PC-3 (cell line): ENCODE measurements at regions not wholly inside any gene's neighbourhood (a gene's known extent, or its start where the extent isn't known, plus 50 kb on each side); places are given as distances from the start of the nearest gene placed in this dataset.

Experiments
- ATAC-seq: fragments of 200-7000 bp; cut with Tn5 transposase; 2 replicates; pipeline ENCODE4 v1.9.1; 2020; ENCODE audit warnings: mild to moderate bottlenecking, moderate library complexity
- BruUV-seq: library from RNA; stranded (reverse); fragments of 400-500 nt; replicated peaks from 2 replicates; lab custom pipeline; 2021; lab: Mats Ljungman, UMichigan
- CTCF ChIA-PET: fragments of 300-600 bp; sonication (Branson Sonifier 250); formaldehyde crosslinking; loops from one replicate; lab custom pipeline; 2022; ENCODE audit warnings: antibody characterized with exemption; lab: Charles Lee
- POLR2A ChIA-PET: fragments of 300-600 bp; sonication (Branson Sonifier 250); formaldehyde crosslinking; loops from one replicate; lab custom pipeline; 2022; ENCODE audit warnings: antibody characterized with exemption; ENCODE audit not compliant: unreplicated experiment; lab: Charles Lee
- DNase-seq: peaks from one replicate; pipeline ENCODE4 v3.0.0-alpha.2; 2015
- H2AFZ ChIP-seq: fragments of 300-600 bp; sonication (generic); 2 replicates; pipeline ENCODE4 v1.6.0; 2016; ENCODE audit warnings: antibody characterized with exemption, low read length
- H3F3A ChIP-seq: fragments of 300-600 bp; sonication (generic); one replicate; pipeline ENCODE4 v1.6.0; 2017; ENCODE audit warnings: antibody characterized with exemption, low read length, control low read depth, mild to moderate bottlenecking; ENCODE audit not compliant: unreplicated experiment
- H3K27ac ChIP-seq: fragments of 300-600 bp; sonication (generic); 2 replicates; pipeline ENCODE4 v1.5.1; 2016; ENCODE audit warnings: mild to moderate bottlenecking, low read length
- H3K27me3 ChIP-seq: fragments of 300-600 bp; sonication (generic); 2 replicates; pipeline ENCODE4 v1.6.1; 2016; ENCODE audit warnings: low read length, mixed read lengths
- H3K36me3 ChIP-seq: fragments of 300-600 bp; sonication (generic); 2 replicates; pipeline ENCODE4 v1.6.1; 2016; ENCODE audit warnings: low read depth, mixed run types, low read length, mixed read lengths
- H3K4me1 ChIP-seq: fragments of 300-600 bp; sonication (generic); 2 replicates; pipeline ENCODE4 v1.5.1; 2016; ENCODE audit warnings: low read length; ENCODE audit not compliant: insufficient read depth
- H3K4me2 ChIP-seq: fragments of 300-600 bp; sonication (generic); 2 replicates; pipeline ENCODE4 v1.6.0; 2016; ENCODE audit warnings: low read length
- H3K4me3 ChIP-seq: fragments of 300-600 bp; sonication (generic); 2 replicates; pipeline ENCODE4 v1.5.1; 2016; ENCODE audit warnings: mild to moderate bottlenecking, low read length, mixed read lengths
- H3K79me2 ChIP-seq: fragments of 300-600 bp; sonication (generic); 2 replicates; pipeline ENCODE4 v1.6.1; 2017; ENCODE audit warnings: low read length, mixed read lengths
- H3K9ac ChIP-seq: fragments of 300-600 bp; sonication (generic); 2 replicates; pipeline ENCODE4 v1.6.0; 2016; ENCODE audit warnings: mild to moderate bottlenecking, low read length
- H3K9me2 ChIP-seq: fragments of 300-600 bp; sonication (generic); replicated peaks from 2 replicates; pipeline ENCODE4 v1.6.1; 2016; ENCODE audit warnings: mixed run types, low read length, mixed read lengths
- H3K9me3 ChIP-seq: fragments of 300-600 bp; sonication (generic); 2 replicates; pipeline ENCODE4 v1.6.1; 2016; ENCODE audit warnings: low read length, mixed read lengths
- H4K20me1 ChIP-seq: fragments of 300-600 bp; sonication (generic); 2 replicates; pipeline ENCODE4 v1.6.1; 2016; ENCODE audit warnings: low read length, mixed read lengths
- CTCF ChIP-seq: fragments of 300-600 bp; sonication (generic); conservative IDR thresholded peaks from 2 replicates; pipeline ENCODE4 v1.5.1; 2017; ENCODE audit warnings: antibody characterized with exemption, low read depth, mild to moderate bottlenecking, low read length
- EZH2 ChIP-seq: fragments of 300-600 bp; sonication (generic); IDR thresholded peaks from one replicate; pipeline ENCODE4 v1.6.1; 2017; ENCODE audit warnings: antibody characterized with exemption, mild to moderate bottlenecking, low read length; ENCODE audit not compliant: unreplicated experiment
- EZH2phosphoT487 ChIP-seq: fragments of 300-600 bp; sonication (generic); IDR thresholded peaks from 2 replicates; pipeline ENCODE4 v1.6.1; 2018; ENCODE audit warnings: mild to moderate bottlenecking, antibody characterized with exemption, low read length, borderline replicate concordance
- intact Hi-C: fragments of 100-400 bp; cut with micrococcal nuclease; formaldehyde crosslinking; loops from 2 replicates; pipeline ENCODE4 v1.9.0; 2023

- POLR2A ChIA-PET: no interaction called here
Measured at GRCh38 chr7:41633690-41634089, 69.2 kb downstream of the INHBA start.

DNA sequence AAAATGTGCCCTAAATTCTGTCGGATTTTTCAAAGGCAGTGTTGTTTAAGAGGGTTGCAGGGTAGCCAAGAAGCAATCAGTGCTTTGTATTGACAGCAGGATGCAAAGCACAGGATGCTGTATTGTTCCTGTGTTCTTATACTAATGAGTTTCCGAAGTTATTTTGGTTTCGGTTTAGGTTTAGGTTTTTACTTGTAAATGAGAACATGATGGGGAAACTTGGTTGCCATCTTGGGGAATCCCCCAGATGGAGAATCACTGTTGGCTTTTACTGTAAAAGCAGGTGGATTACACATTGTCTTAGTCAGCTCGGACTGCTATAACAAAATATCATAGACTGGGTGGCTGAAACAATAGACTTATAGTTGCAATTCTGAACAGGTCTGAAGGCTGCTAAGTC is 72.1 kb downstream of the INHBA start:
- ChIA-PET CTCF (no interaction called here), POLR2A (no interaction called here)
- intact Hi-C loops: no loop called here
- Histone ChIP-seq H3K9ac (no peak overlapping the region), H3K4me3 (no peak overlapping the region), H4K20me1 (no peaks in the 10 kb centered on the region), H3K27me3 (no peaks in the 10 kb centered on the region), H3K9me2 (no peaks in the 10 kb centered on the region), H3K36me3 (no peaks in the 10 kb centered on the region), H3F3A (no peaks in the 10 kb centered on the region), H3K4me1 (no peaks in the 10 kb centered on the region), H3K79me2 (no peaks in the 10 kb centered on the region), H3K4me2 (no peak overlapping the region), H2AFZ (no peak overlapping the region), H3K9me3 (no peaks in the 10 kb centered on the region), H3K27ac (no peak overlapping the region)
- DNase-seq (no peak), ATAC-seq (no peak)
- TF ChIP-seq EZH2 (no peak), CTCF (no peak), EZH2phosphoT487 (no peak)
- BruUV-seq: no TSS peak

More at GRCh38 chr7:41633690-41634089, 69.2 kb downstream of the INHBA start:
- Histone ChIP-seq H3F3A (no peaks in the 10 kb centered on the region), H3K4me1 (no peaks in the 10 kb centered on the region), H3K4me3 (no peak overlapping the region), H3K9me2 (no peaks in the 10 kb centered on the region), H3K4me2 (no peak overlapping the region), H3K79me2 (no peaks in the 10 kb centered on the region), H3K27ac (no peak overlapping the region), H4K20me1 (no peaks in the 10 kb centered on the region), H3K9ac (no peak overlapping the region), H3K36me3 (no peaks in the 10 kb centered on the region), H2AFZ (no peak overlapping the region), H3K9me3 (no peaks in the 10 kb centered on the region), H3K27me3 (no peaks in the 10 kb centered on the region)
- CTCF ChIA-PET: no interaction called here
- DNase-seq: no peak
- BruUV-seq: no TSS peak
- no peak for TF ChIP-seq CTCF
- intact Hi-C loops: no loop called here
- no peak for ATAC-seq

DNA sequence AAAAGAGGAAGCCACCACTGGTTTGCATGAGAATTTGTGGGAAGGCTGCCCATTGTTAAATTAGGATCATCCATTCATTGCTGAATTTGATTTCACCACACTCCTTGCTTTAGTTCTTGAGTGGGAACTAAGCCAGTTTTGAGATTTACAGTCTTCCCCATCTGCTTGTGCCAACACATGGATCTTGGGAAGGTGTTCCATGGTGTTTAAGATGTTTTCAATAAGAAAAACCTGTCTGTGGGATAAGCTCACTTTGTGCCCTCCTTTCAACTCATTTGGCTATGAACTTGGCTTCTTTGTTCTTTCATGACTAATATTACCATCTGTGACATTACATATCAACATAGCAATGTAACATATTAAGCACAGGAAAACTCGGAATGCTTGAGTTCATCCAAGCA is 73.2 kb downstream of the INHBA start:
- no peak overlapping the region for H3K4me2 ChIP-seq
- no peak overlapping the region for H3K27ac ChIP-seq
- ATAC-seq (no peak), DNase-seq (no peak)
- H3K9me2 ChIP-seq: no peaks in the 10 kb centered on the region
- TF ChIP-seq CTCF (no peak), EZH2phosphoT487 (no peak), EZH2 (no peak)
- H3K4me1 ChIP-seq: peaks cover 4% of the 10 kb centered on the region; the same call in 1 of the 2 replicates
- no TSS peak for BruUV-seq
- no peaks in the 10 kb centered on the region for H3K27me3 ChIP-seq
- CTCF ChIA-PET: no interaction called here
- no peak overlapping the region for H2AFZ ChIP-seq
- H3F3A ChIP-seq: no peaks in the 10 kb centered on the region
- no peak overlapping the region for H3K9ac ChIP-seq
- POLR2A ChIA-PET: no interaction called here
- H3K9me3 ChIP-seq: no peaks in the 10 kb centered on the region
- H3K36me3 ChIP-seq: no peaks in the 10 kb centered on the region
- H3K79me2 ChIP-seq: no peaks in the 10 kb centered on the region
- no peak overlapping the region for H3K4me3 ChIP-seq
- intact Hi-C loops: no loop called here
- H4K20me1 ChIP-seq: no peaks in the 10 kb centered on the region
